ENCODE measurements at regions not wholly inside any gene's neighbourhood (a gene's known extent, or its start where the extent isn't known, plus 50 kb on each side); places are given as distances from the start of the nearest gene placed in this dataset.

DNA sequence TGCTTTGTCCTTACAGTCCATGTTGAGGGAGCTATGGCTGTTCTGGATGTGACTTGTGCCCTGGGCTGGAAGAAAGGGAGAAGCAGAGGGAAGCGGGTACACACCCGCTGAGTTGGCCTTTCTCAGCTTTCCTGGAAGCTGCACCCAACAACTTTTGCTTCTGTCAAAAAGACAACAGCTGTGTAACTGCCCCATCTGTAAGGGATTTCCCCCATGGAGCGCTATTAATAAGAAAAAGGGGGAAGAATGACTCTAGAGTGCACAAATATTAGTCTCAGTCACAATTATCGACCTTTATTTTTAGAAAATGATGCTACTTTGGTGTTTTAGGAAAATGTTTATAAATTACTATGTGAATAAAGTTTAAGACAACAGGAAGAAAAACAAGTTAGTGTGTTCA lies 368.3 kb downstream of the RAD51AP2 start:
- Histone ChIP-seq H3K27ac (no peak overlapping the region), H3K27me3 (no peaks in the 10 kb centered on the region), H3K36me3 (no peaks in the 10 kb centered on the region), H3K4me3 (no peak overlapping the region), H3K4me1 (no peaks in the 10 kb centered on the region), H3K9me3 (no peaks in the 10 kb centered on the region)
- no peak for DNase-seq (ENCODE audit: extremely low spot score in 2 of 2)
- TF ChIP-seq POLR2A (IDR thresholded peaks at IDR 0.05) (no peak), CTCF (IDR thresholded peaks at IDR 0.05) (no peak), POLR2AphosphoS5 (IDR thresholded peaks at IDR 0.05; ENCODE audit: insufficient read depth in 1 of 2, low read depth in 1 of 2) (no peak)
- intact Hi-C loops (cut with DNase I) = no loop called here

GRCh38 chr2:17148407-17149145 lies 369.7 kb downstream of the RAD51AP2 start:
- Histone ChIP-seq H3K27me3 (no peaks in the 10 kb centered on the region), H3K4me3 (no peak overlapping the region), H3K27ac (no peak overlapping the region), H3K9me3 (no peaks in the 10 kb centered on the region), H3K4me1 (no peaks in the 10 kb centered on the region), H3K36me3 (no peaks in the 10 kb centered on the region)
- DNase-seq (ENCODE audit: extremely low spot score in 2 of 2) = no peak
- intact Hi-C loops (cut with DNase I) = no loop called here
- TF ChIP-seq POLR2A (IDR thresholded peaks at IDR 0.05) = no peak
- no peak for TF ChIP-seq POLR2AphosphoS5 (IDR thresholded peaks at IDR 0.05; ENCODE audit: insufficient read depth in 1 of 2, low read depth in 1 of 2)
- TF ChIP-seq CTCF (IDR thresholded peaks at IDR 0.05) = no peak

GRCh38 chr2:17146358-17146757 lies 371.9 kb downstream of the RAD51AP2 start:
- no peak overlapping the region for H3K4me3 ChIP-seq
- TF ChIP-seq POLR2AphosphoS5 (IDR thresholded peaks at IDR 0.05; ENCODE audit: insufficient read depth in 1 of 2, low read depth in 1 of 2) = no peak
- TF ChIP-seq POLR2A (IDR thresholded peaks at IDR 0.05) = no peak
- TF ChIP-seq CTCF (IDR thresholded peaks at IDR 0.05) = no peak
- H3K36me3 ChIP-seq = no peaks in the 10 kb centered on the region
- H3K9me3 ChIP-seq = no peaks in the 10 kb centered on the region
- intact Hi-C loops (cut with DNase I) = no loop called here
- H3K27ac ChIP-seq = no peak overlapping the region
- DNase-seq (ENCODE audit: extremely low spot score in 2 of 2) = no peak
- no peaks in the 10 kb centered on the region for H3K4me1 ChIP-seq
- no peaks in the 10 kb centered on the region for H3K27me3 ChIP-seq

GRCh38 chr2:17136877-17137276 lies 381.4 kb downstream of the RAD51AP2 start:
- intact Hi-C loops (cut with DNase I) = no loop called here
- TF ChIP-seq POLR2AphosphoS5 (IDR thresholded peaks at IDR 0.05; ENCODE audit: insufficient read depth in 1 of 2, low read depth in 1 of 2) (no peak), CTCF (IDR thresholded peaks at IDR 0.05) (no peak), POLR2A (IDR thresholded peaks at IDR 0.05) (no peak)
- no peaks in the 10 kb centered on the region for H3K27me3 ChIP-seq
- no peak for DNase-seq (ENCODE audit: extremely low spot score in 2 of 2)
- no peak overlapping the region for H3K27ac ChIP-seq
- no peaks in the 10 kb centered on the region for H3K9me3 ChIP-seq
- no peaks in the 10 kb centered on the region for H3K36me3 ChIP-seq
- H3K4me3 ChIP-seq = no peak overlapping the region
- H3K4me1 ChIP-seq = no peaks in the 10 kb centered on the region

- H3K4me1 ChIP-seq = no peaks in the 10 kb centered on the region
- intact Hi-C loops (cut with DNase I) = no loop called here
- H3K27ac ChIP-seq = no peak overlapping the region
- H3K4me3 ChIP-seq = no peak overlapping the region
- no peaks in the 10 kb centered on the region for H3K27me3 ChIP-seq
- no peaks in the 10 kb centered on the region for H3K36me3 ChIP-seq
- no peak for DNase-seq (ENCODE audit: extremely low spot score in 2 of 2)
- TF ChIP-seq CTCF (IDR thresholded peaks at IDR 0.05) (no peak), POLR2A (IDR thresholded peaks at IDR 0.05) (no peak), POLR2AphosphoS5 (IDR thresholded peaks at IDR 0.05; ENCODE audit: insufficient read depth in 1 of 2, low read depth in 1 of 2) (no peak)
- no peaks in the 10 kb centered on the region for H3K9me3 ChIP-seq
Measured at GRCh38 chr2:17136231-17136630, 382.0 kb downstream of the RAD51AP2 start.
